ENCODE measurements at regions not wholly inside any gene's neighbourhood (a gene's known extent, or its start where the extent isn't known, plus 50 kb on each side); places are given as distances from the start of the nearest gene placed in this dataset.

DNA sequence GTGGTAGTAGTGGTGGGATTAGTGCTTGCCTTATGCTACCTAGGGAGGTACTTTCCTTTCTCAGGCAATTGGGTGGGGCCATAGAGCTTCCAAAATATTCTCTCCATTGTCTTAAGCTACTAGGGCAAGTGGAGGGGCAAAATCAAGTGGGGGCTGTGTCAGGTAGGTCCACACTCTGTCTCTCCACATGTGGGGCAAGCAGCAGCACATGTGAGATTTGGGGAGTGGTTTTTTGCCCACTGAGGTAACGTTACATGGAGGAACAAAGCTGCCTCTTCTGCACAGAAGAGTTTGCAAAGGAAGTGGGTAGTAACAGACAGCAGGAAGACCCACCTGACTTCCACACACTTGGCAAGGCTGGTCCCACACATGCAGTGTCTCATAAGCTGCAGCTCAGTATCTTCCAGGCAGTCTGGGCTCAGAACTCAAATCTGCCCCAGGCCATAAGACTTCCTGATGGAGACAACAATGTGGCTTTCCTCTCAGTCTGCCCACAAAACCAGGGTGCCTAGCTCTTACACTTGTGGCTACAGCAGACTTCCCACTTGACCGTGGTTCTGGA is 1581.5 kb upstream of the PCDH20 start:
- no peak for TF ChIP-seq ZC3H10 (CRISPR knock-in tag; IDR thresholded peaks at IDR 0.05)
- TF ChIP-seq RARB (CRISPR knock-in tag; IDR thresholded peaks at IDR 0.05): no peak
- TF ChIP-seq ESRRG (CRISPR knock-in tag; IDR thresholded peaks at IDR 0.05): no peak
- TF ChIP-seq, protein P1, sequence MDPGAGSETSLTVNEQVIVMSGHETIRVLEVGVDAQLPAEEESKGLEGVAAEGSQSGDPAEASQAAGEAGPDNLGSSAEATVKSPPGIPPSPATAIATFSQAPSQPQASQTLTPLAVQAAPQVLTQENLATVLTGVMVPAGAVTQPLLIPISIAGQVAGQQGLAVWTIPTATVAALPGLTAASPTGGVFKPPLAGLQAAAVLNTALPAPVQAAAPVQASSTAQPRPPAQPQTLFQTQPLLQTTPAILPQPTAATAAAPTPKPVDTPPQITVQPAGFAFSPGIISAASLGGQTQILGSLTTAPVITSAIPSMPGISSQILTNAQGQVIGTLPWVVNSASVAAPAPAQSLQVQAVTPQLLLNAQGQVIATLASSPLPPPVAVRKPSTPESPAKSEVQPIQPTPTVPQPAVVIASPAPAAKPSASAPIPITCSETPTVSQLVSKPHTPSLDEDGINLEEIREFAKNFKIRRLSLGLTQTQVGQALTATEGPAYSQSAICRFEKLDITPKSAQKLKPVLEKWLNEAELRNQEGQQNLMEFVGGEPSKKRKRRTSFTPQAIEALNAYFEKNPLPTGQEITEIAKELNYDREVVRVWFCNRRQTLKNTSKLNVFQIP (CRISPR knock-in tag; IDR thresholded peaks at IDR 0.05; ENCODE audit: borderline replicate concordance, low read depth): no peak
- TF ChIP-seq ARNTL (CRISPR knock-in tag; IDR thresholded peaks at IDR 0.05; ENCODE audit: borderline replicate concordance, low read depth): no peak
- TF ChIP-seq, protein P2, sequence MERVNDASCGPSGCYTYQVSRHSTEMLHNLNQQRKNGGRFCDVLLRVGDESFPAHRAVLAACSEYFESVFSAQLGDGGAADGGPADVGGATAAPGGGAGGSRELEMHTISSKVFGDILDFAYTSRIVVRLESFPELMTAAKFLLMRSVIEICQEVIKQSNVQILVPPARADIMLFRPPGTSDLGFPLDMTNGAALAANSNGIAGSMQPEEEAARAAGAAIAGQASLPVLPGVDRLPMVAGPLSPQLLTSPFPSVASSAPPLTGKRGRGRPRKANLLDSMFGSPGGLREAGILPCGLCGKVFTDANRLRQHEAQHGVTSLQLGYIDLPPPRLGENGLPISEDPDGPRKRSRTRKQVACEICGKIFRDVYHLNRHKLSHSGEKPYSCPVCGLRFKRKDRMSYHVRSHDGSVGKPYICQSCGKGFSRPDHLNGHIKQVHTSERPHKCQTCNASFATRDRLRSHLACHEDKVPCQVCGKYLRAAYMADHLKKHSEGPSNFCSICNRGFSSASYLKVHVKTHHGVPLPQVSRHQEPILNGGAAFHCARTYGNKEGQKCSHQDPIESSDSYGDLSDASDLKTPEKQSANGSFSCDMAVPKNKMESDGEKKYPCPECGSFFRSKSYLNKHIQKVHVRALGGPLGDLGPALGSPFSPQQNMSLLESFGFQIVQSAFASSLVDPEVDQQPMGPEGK (CRISPR knock-in tag; IDR thresholded peaks at IDR 0.05; ENCODE audit: borderline replicate concordance): no peak
- TF ChIP-seq CSDC2 (CRISPR knock-in tag; IDR thresholded peaks at IDR 0.05): no peak
- no peak for TF ChIP-seq SNAI2 (CRISPR knock-in tag; IDR thresholded peaks at IDR 0.05)
- no peak for TF ChIP-seq ZFP3 (CRISPR knock-in tag; IDR thresholded peaks at IDR 0.05)
- TF ChIP-seq ISL1 (CRISPR knock-in tag; IDR thresholded peaks at IDR 0.05): no peak
- TF ChIP-seq, protein P3, sequence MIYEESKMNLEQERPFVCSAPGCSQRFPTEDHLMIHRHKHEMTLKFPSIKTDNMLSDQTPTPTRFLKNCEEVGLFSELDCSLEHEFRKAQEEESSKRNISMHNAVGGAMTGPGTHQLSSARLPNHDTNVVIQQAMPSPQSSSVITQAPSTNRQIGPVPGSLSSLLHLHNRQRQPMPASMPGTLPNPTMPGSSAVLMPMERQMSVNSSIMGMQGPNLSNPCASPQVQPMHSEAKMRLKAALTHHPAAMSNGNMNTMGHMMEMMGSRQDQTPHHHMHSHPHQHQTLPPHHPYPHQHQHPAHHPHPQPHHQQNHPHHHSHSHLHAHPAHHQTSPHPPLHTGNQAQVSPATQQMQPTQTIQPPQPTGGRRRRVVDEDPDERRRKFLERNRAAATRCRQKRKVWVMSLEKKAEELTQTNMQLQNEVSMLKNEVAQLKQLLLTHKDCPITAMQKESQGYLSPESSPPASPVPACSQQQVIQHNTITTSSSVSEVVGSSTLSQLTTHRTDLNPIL (CRISPR knock-in tag; IDR thresholded peaks at IDR 0.05; ENCODE audit: low read depth): no peak
- no peak for TF ChIP-seq GLIS3 (CRISPR knock-in tag; IDR thresholded peaks at IDR 0.05)
- TF ChIP-seq ZNF8 (CRISPR knock-in tag; IDR thresholded peaks at IDR 0.05): no peak
- TF ChIP-seq OSR1 (CRISPR knock-in tag; IDR thresholded peaks at IDR 0.05): no peak
